GM12872 (cell line): ENCODE measurements at regions not wholly inside any gene's neighbourhood (a gene's known extent, or its start where the extent isn't known, plus 50 kb on each side); places are given as distances from the start of the nearest gene placed in this dataset.
A peak's percentile ranks its signal among the peaks of the same experiment; 100 is the strongest.

Experiments used
- TF ChIP-seq, protein P1 (sequence below): IDR thresholded peaks from 3 replicates; pipeline ENCODE4 v1.5.1; 2011; ENCODE audit warnings: low read depth, mild to moderate bottlenecking, low read length, moderate library complexity; ENCODE audit not compliant: insufficient read depth

DNA sequence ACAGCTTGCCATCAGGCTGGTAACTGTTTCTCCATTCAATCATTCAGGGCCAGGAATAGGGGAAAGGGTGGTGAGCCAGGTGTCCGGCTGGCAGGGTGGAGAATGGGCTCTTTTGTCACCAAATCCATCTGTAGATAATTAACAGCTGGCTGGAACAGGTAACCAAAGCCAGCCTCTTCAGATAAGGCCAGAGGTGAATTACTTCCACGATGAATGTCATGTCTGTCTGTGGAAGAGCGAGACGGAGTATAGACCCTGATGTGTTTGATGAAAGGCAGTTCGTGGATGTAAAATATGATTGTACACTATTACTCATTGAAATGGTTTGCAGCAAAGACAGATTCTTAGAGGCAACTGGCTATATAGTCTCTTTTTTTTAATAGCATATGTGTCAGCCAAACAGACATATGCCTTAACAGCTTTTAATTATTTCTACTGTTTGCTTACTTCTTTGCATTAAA, 149.8 kb downstream of the KLF6 start:
- TF ChIP-seq, protein P1, sequence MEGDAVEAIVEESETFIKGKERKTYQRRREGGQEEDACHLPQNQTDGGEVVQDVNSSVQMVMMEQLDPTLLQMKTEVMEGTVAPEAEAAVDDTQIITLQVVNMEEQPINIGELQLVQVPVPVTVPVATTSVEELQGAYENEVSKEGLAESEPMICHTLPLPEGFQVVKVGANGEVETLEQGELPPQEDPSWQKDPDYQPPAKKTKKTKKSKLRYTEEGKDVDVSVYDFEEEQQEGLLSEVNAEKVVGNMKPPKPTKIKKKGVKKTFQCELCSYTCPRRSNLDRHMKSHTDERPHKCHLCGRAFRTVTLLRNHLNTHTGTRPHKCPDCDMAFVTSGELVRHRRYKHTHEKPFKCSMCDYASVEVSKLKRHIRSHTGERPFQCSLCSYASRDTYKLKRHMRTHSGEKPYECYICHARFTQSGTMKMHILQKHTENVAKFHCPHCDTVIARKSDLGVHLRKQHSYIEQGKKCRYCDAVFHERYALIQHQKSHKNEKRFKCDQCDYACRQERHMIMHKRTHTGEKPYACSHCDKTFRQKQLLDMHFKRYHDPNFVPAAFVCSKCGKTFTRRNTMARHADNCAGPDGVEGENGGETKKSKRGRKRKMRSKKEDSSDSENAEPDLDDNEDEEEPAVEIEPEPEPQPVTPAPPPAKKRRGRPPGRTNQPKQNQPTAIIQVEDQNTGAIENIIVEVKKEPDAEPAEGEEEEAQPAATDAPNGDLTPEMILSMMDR, result no peak

DNA sequence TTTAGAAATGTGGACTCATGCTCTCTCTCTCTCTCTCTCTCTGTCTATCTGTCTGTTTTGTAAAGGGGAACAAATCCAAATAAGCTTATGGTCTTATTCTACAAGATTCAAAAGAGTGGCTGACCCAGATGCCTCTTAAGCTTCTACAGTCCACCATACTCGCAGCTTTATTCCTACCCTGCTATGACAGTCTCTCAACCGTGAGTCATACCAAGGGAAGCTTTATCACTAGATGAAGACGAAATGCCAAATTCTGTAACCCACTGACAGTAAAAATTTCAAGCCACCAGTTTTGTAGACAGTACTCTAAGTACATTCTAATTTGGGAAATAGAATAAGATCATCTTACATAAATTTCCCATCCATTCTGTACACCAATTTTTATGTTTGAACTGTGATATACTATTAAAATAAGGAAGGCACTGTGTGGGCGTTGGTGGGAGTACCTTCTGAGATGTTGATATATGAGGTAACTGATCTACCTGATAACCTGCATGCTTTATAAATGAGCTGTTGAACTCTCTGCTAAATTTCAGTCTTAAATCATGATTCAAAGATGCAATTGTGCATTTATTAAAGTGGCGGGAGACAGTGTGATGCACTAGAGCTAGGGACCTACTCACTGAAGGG, 153.2 kb downstream of the KLF6 start:
- TF ChIP-seq, protein P1, result no peak

DNA sequence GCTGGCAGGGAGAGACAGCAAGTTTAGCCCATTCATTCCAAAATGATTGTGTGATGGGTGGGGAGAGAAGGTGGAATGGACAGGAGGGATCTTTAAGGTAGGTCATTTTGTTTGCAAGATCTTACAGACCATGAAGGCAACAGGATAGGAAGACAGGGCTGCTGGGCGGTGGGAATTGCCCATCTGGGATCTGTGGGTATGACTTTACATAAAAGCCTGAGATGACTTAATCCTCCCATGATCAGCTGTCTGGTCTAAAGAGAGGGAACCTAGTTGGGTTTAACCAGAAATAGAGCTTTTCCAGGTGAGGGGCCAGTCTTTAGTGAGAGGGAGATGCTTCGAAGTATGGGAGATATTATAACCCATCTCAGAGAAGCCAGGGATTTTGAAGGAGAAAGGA, 153.7 kb downstream of the KLF6 start:
- TF ChIP-seq, protein P1, result no peak

DNA sequence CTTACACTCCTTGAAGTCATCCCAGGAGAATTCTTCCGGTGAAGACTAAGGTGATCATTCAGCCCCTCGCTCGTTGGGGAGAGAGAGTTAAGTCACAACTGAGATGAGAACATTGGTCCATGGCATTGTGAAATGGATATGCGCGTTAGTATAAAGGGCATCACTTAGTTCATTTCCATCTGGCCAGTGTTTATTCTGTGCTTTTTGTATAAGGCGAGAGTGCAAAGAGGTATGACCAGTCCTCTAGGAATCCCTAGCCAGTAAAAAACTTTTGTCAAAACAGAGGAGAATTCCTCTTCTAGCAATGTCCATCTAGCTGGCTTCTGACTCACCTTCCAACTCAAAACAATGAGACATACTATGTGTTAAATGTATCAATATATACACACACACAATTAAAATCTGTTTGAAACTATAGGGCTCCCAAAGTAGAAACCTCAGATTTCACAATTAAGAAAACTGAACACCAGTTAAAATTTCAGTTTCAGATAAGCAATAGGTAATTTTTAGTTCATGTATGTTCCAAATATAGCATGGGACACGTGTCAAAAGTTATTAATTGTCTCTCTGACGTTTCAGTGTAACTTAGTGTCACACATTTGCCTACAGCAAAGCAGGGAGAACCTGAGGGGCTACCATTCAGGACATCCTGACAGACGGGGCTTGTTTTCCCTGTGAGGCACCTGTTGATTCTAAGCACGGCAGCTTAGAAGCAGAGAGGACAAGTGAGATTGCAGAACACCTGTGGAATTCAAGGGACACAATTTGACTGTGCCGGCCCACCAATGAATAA, 158.9 kb downstream of the KLF6 start:
- TF ChIP-seq, protein P1, result no peak

DNA sequence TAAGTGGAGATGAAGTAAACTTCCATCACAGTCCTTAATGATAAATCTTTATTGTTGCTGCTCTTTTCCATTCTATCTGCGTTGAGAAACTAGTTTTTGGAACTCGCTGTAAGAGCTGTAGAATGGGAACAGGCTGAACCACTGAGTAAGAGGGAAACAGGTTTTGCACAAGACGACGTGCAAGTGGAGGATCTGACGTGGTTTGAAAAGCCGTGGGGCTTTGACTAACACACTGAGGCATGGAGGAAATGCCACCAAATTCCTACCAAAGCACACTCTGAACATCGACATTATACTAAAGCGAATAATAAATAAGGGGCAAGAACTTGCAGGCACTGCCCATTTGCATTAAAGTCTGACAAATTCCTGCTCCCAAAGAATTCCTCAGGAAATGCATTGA, 160.6 kb downstream of the KLF6 start:
- TF ChIP-seq, protein P1, result no peak

DNA sequence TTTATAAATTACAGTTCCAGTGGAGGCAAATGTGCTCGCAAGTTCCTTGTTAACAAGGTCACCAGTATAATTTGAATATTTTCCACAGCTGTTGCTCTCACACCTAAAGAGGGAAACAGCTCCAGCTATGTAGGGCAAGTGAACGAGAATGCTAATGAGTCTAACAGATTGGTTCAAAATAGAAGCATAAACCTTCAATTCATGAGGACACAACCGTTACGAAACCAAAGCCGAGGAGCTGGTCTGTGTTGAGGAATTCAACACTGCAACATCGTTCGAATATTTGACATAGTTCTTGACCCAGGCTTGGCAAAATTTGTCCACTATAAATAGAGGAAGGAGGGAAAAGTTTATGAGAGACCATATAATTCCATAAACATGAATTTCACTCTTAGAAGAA, 161.3 kb downstream of the KLF6 start:
- TF ChIP-seq, protein P1, result no peak

DNA sequence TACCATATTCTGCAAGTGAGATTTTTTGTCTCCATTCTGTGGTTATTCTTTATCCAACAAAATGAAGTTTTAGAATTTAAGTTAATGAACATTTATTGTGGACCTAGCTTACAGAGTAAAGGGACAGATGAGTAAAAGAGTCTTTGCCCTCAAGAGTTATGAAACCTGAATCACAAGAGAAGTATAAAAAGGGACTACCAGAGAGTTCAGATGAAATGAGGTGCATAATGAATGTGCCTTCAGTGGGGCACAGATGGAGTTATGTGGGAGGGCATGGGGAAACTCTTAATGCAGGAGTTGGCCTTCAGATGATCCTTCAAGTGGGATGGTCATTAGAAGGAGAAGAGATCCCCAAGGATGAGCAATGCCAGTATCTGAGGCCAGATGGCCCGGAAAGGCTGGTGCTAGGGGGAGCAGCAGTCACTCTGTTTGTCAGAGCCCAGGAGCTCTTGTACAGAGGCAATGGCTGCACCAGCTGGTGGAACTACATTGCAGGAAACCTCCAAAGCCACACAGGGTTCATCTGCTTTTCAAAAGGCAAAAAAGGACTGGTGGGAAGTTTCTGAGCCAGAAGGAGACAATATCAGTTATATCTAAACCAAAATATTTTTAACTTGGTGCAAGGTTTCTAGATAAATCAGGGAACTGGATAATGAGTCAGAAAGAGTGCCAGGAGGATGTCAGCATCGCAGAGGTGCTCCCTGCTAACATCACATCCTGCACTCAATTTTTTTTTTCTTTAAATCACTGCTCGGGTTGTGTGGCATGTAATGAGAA, 162.0 kb downstream of the KLF6 start:
- TF ChIP-seq, protein P1, result 0 out of 3 replicates have a peak, but pooled peaks have one; percentile 1
